ENCODE measurements at regions not wholly inside any gene's neighbourhood (a gene's known extent, or its start where the extent isn't known, plus 50 kb on each side); places are given as distances from the start of the nearest gene placed in this dataset.

- TF ChIP-seq CTCF (IDR thresholded peaks at IDR 0.05; ENCODE audit: low read depth, low read length, poor library complexity, severe bottlenecking) (no peak), EZH2phosphoT487 (IDR thresholded peaks at IDR 0.05; ENCODE audit: borderline replicate concordance, low read length) (no peak)
Measured at GRCh38 chr3:30439451-30440053, 166.8 kb upstream of the TGFBR2 start.

Data from DOHH2 (cell line).